ENCODE measurements at regions not wholly inside any gene's neighbourhood (a gene's known extent, or its start where the extent isn't known, plus 50 kb on each side); places are given as distances from the start of the nearest gene placed in this dataset.

- H3K9me3 ChIP-seq (replicated peaks; ENCODE audit: control insufficient read depth, insufficient read depth, low read length): no peaks in the 10 kb centered on the region
- RAD21 ChIA-PET (ENCODE audit: unreplicated experiment): interaction anchor here (0.6 to 0.8 kb wide), 3 partner anchors 32 to 471 kb away, joined by 3 read pairs; no protein-coding TSS in a partner anchor
- H2AFZ ChIP-seq (ENCODE audit: control insufficient read depth, low read depth, low read length): no peak overlapping the region
- FAIRE-seq: no peak
- no TSS peak for BruUV-seq (replicated peaks)
- H3K27ac ChIP-seq (ENCODE audit: control insufficient read depth, insufficient read depth): no peak overlapping the region
- H3K9ac ChIP-seq (ENCODE audit: control insufficient read depth, insufficient read depth, low read length): no peak overlapping the region
- H3K79me2 ChIP-seq (ENCODE audit: control insufficient read depth, insufficient read depth, low read length): no peaks in the 10 kb centered on the region
- no peaks in the 10 kb centered on the region for H3K36me3 ChIP-seq (ENCODE audit: control insufficient read depth in 2 of 2, insufficient read depth in 2 of 2, low read length in 1 of 2)
- no peak for DNase-seq (ENCODE audit: low read depth, low spot score)
- in situ Hi-C loops (cut with MboI): no loop called here
- POLR2A ChIA-PET: interaction anchor here (1.4 kb wide), 1 partner anchor 9 kb away, joined by 3 read pairs; no protein-coding TSS in a partner anchor
- intact Hi-C loops (cut with micrococcal nuclease; ENCODE audit: unreplicated experiment): no loop called here
- TF ChIP-seq FOS (IDR thresholded peaks at IDR 0.05; ENCODE audit: borderline replicate concordance, extremely low read depth, insufficient read length): no peak
- TF ChIP-seq SRF (IDR thresholded peaks at IDR 0.05; ENCODE audit: low read depth in 2 of 2, low read length in 2 of 2): no peak
- TF ChIP-seq BACH1 (IDR thresholded peaks at IDR 0.05; ENCODE audit: borderline replicate concordance): no peak
- TF ChIP-seq SUZ12 (IDR thresholded peaks at IDR 0.05; ENCODE audit: unreplicated experiment): no peak
- TF ChIP-seq NFXL1 (IDR thresholded peaks at IDR 0.05; ENCODE audit: borderline replicate concordance): no peak
- no peak for TF ChIP-seq MEF2B (IDR thresholded peaks at IDR 0.05; ENCODE audit: partially characterized antibody, poor library complexity, severe bottlenecking)
- TF ChIP-seq TCF7 (IDR thresholded peaks at IDR 0.05; ENCODE audit: borderline replicate concordance): no peak
- TF ChIP-seq NFYA (IDR thresholded peaks at IDR 0.05; ENCODE audit: borderline replicate concordance, low read depth, low read length): no peak
- TF ChIP-seq ZNF24 (IDR thresholded peaks at IDR 0.05): no peak
- TF ChIP-seq, protein P1, sequence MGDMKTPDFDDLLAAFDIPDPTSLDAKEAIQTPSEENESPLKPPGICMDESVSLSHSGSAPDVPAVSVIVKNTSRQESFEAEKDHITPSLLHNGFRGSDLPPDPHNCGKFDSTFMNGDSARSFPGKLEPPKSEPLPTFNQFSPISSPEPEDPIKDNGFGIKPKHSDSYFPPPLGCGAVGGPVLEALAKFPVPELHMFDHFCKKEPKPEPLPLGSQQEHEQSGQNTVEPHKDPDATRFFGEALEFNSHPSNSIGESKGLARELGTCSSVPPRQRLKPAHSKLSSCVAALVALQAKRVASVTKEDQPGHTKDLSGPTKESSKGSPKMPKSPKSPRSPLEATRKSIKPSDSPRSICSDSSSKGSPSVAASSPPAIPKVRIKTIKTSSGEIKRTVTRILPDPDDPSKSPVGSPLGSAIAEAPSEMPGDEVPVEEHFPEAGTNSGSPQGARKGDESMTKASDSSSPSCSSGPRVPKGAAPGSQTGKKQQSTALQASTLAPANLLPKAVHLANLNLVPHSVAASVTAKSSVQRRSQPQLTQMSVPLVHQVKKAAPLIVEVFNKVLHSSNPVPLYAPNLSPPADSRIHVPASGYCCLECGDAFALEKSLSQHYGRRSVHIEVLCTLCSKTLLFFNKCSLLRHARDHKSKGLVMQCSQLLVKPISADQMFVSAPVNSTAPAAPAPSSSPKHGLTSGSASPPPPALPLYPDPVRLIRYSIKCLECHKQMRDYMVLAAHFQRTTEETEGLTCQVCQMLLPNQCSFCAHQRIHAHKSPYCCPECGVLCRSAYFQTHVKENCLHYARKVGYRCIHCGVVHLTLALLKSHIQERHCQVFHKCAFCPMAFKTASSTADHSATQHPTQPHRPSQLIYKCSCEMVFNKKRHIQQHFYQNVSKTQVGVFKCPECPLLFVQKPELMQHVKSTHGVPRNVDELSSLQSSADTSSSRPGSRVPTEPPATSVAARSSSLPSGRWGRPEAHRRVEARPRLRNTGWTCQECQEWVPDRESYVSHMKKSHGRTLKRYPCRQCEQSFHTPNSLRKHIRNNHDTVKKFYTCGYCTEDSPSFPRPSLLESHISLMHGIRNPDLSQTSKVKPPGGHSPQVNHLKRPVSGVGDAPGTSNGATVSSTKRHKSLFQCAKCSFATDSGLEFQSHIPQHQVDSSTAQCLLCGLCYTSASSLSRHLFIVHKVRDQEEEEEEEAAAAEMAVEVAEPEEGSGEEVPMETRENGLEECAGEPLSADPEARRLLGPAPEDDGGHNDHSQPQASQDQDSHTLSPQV (IDR thresholded peaks at IDR 0.05): no peak
- TF ChIP-seq TBL1XR1 (IDR thresholded peaks at IDR 0.05; ENCODE audit: low read depth, low read length): no peak
- no peak for TF ChIP-seq SIX5 (IDR thresholded peaks at IDR 0.05; ENCODE audit: low read depth, low read length, severe bottlenecking)
- TF ChIP-seq NR2C2 (IDR thresholded peaks at IDR 0.05; ENCODE audit: borderline replicate concordance, control insufficient read depth, insufficient read length, low read depth): no peak
- no peak for TF ChIP-seq EZH2 (IDR thresholded peaks at IDR 0.05; ENCODE audit: borderline replicate concordance, control insufficient read depth, low read depth, low read length)
- no peak for TF ChIP-seq ETV6 (conservative IDR thresholded peaks at IDR 0.05 in 1 of 2, IDR thresholded peaks at IDR 0.05 in 1 of 2; ENCODE audit: borderline replicate concordance in 1 of 2, low read depth in 1 of 2)
- no peak for TF ChIP-seq MTA3 (IDR thresholded peaks at IDR 0.05; ENCODE audit: borderline replicate concordance, low read length)
- no peak for TF ChIP-seq PAX5 (IDR thresholded peaks at IDR 0.05; ENCODE audit: borderline replicate concordance, low read depth, low read length)
- no peak for TF ChIP-seq HDGF (IDR thresholded peaks at IDR 0.05)
- TF ChIP-seq, protein P2, sequence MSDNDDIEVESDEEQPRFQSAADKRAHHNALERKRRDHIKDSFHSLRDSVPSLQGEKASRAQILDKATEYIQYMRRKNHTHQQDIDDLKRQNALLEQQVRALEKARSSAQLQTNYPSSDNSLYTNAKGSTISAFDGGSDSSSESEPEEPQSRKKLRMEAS (IDR thresholded peaks at IDR 0.05; ENCODE audit: low read depth, low read length): no peak
- WGBS (ENCODE audit: insufficient coverage, insufficient replicate concordance, low lambda C conversion rate, missing lambda C conversion rate): 42% methylated on average over 7 of the region's 7 CpGs
- no peaks in the 10 kb centered on the region for H3K27me3 ChIP-seq (replicated peaks in 1 of 2; ENCODE audit: control insufficient read depth in 2 of 2, insufficient read depth in 2 of 2, low read length in 1 of 2)
- no peak for ATAC-seq
- no peaks in the 10 kb centered on the region for H4K20me1 ChIP-seq (ENCODE audit: control insufficient read depth, insufficient read depth)
- no peak overlapping the region for H3K4me3 ChIP-seq
- H3K4me2 ChIP-seq (ENCODE audit: control insufficient read depth, insufficient read depth): no peak overlapping the region
- no peaks in the 10 kb centered on the region for H3K4me1 ChIP-seq (ENCODE audit: control insufficient read depth, insufficient read depth, low read length)
- SMC1A ChIA-PET (ENCODE audit: uncharacterized antibody, unreplicated experiment): interaction anchor here (0.7 to 1.9 kb wide), 10 partner anchors 11 to 707 kb away, joined by 3 to 8 read pairs (median 4); no protein-coding TSS in a partner anchor
- CTCF ChIA-PET: interaction anchor here (1.0 to 1.5 kb wide), 3 partner anchors 9 to 485 kb away, joined by 3 to 7 read pairs (median 4); no protein-coding TSS in a partner anchor
These were observed 992.1 kb downstream of the MAT2B start for GRCh38 chr5:164497311-164498064.

Data from GM12878 (cell line).